KMS-11 (cell line): ENCODE measurements at regions not wholly inside any gene's neighbourhood (a gene's known extent, or its start where the extent isn't known, plus 50 kb on each side); places are given as distances from the start of the nearest gene placed in this dataset.
"Not testable (repeated sequence)": the region's sequence is repeated elsewhere in the genome, so short reads cannot be mapped to it uniquely, and the experiment has no call there.

ENCODE experiments used
- H2AFZ ChIP-seq: fragments of 200-600 bp; sonication (generic); 2 replicates; pipeline ENCODE4 v1.6.1; 2016; ENCODE audit warnings: antibody characterized with exemption, mixed run types, low read depth
- H3K27ac ChIP-seq: fragments of 200-600 bp; sonication (generic); 2 replicates; pipeline ENCODE4 v1.6.1; 2016; ENCODE audit warnings: mild to moderate bottlenecking, mixed run types
- H3K27me3 ChIP-seq: fragments of 200-600 bp; sonication (generic); 2 replicates; pipeline ENCODE4 v1.6.1; 2017; ENCODE audit warnings: mild to moderate bottlenecking, low read depth, mixed run types, moderate library complexity; ENCODE audit not compliant: insufficient read depth
- H3K36me3 ChIP-seq: fragments of 200-600 bp; sonication (generic); 2 replicates; pipeline ENCODE4 v1.6.1; 2017; ENCODE audit warnings: mild to moderate bottlenecking, mixed run types; ENCODE audit not compliant: insufficient read depth
- H3K4me1 ChIP-seq: fragments of 200-600 bp; sonication (generic); 2 replicates; pipeline ENCODE4 v1.6.1; 2016; ENCODE audit warnings: mild to moderate bottlenecking, low read depth, mixed run types; ENCODE audit not compliant: poor library complexity, severe bottlenecking
- H3K4me2 ChIP-seq: fragments of 200-600 bp; sonication (generic); 2 replicates; pipeline ENCODE4 v1.7.0; 2016; ENCODE audit warnings: mild to moderate bottlenecking, mixed run types
- H3K4me3 ChIP-seq: fragments of 200-600 bp; sonication (generic); IDR thresholded peaks from 2 replicates; pipeline ENCODE4 v1.6.1; 2017; ENCODE audit warnings: low read depth, low read length, mixed read lengths; ENCODE audit not compliant: insufficient read depth
- H3K79me2 ChIP-seq: fragments of 200-600 bp; sonication (generic); 2 replicates; pipeline ENCODE4 v1.6.1; 2016; ENCODE audit warnings: low read depth, mixed run types; ENCODE audit not compliant: insufficient read depth
- H3K9ac ChIP-seq: fragments of 200-600 bp; sonication (generic); 2 replicates; pipeline ENCODE4 v1.6.1; 2016; ENCODE audit warnings: mild to moderate bottlenecking, mixed run types
- H4K20me1 ChIP-seq: fragments of 200-600 bp; sonication (generic); 2 replicates; pipeline ENCODE4 v1.6.1; 2016; ENCODE audit warnings: mild to moderate bottlenecking, mixed run types; ENCODE audit not compliant: insufficient read depth
- CTCF ChIP-seq: fragments of 200-600 bp; sonication (generic); conservative IDR thresholded peaks from 2 replicates; pipeline ENCODE4 v1.6.1; 2017; ENCODE audit warnings: low read depth, mild to moderate bottlenecking, antibody characterized with exemption, low read length, moderate library complexity, mixed read lengths

GRCh38 chr20:47438464-47439381 lies 63.0 kb upstream of the NCOA3 start:
- H3K27ac ChIP-seq, result no peak overlapping the region
- H2AFZ ChIP-seq, result no peak overlapping the region
- no peaks in the 10 kb centered on the region for H4K20me1 ChIP-seq
- no peak overlapping the region for H3K4me3 ChIP-seq
- no peaks in the 10 kb centered on the region for H3K79me2 ChIP-seq
- H3K4me2 ChIP-seq, result no peak overlapping the region
- no peak for TF ChIP-seq CTCF
- H3K9ac ChIP-seq, result no peak overlapping the region
- no peaks in the 10 kb centered on the region for H3K27me3 ChIP-seq
- no peaks in the 10 kb centered on the region for H3K4me1 ChIP-seq
- no peaks in the 10 kb centered on the region for H3K36me3 ChIP-seq

- no peak overlapping the region for H3K4me3 ChIP-seq
- no peak overlapping the region for H3K9ac ChIP-seq
- H3K4me1 ChIP-seq, result no peaks in the 10 kb centered on the region
- no peak for TF ChIP-seq CTCF
- H2AFZ ChIP-seq, result no peak overlapping the region
- H3K27ac ChIP-seq, result no peak overlapping the region
- H3K27me3 ChIP-seq, result no peaks in the 10 kb centered on the region
- H3K79me2 ChIP-seq, result no peaks in the 10 kb centered on the region
- no peaks in the 10 kb centered on the region for H4K20me1 ChIP-seq
- no peaks in the 10 kb centered on the region for H3K36me3 ChIP-seq
- H3K4me2 ChIP-seq, result no peak overlapping the region
Measured at GRCh38 chr20:47440857-47441773, 60.6 kb upstream of the NCOA3 start.

DNA sequence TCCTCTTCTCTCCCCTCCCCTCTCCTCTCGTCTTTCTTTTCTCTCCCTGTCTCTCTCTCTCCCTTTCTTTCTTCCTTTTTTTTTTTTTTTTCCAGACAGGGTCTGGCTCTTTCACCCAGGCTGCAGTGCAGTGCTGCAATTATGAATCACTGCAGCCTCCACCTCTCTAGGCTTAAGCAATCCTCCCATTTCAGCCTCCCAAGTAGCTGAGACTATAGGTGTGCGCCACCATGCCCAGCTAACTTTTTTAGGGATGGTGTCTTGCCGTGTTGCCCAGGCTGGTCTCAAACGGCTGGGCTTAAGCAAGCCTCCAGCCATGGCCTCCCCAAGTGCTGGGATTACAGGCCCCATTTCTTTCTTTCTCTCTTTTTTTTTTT lies 59.9 kb upstream of the NCOA3 start:
- Histone ChIP-seq H4K20me1 (no peaks in the 10 kb centered on the region), H3K27me3 (no peaks in the 10 kb centered on the region), H3K36me3 (no peaks in the 10 kb centered on the region), H3K4me3 (no peak overlapping the region), H2AFZ (no peak overlapping the region), H3K27ac (no peak overlapping the region), H3K4me1 (no peaks in the 10 kb centered on the region), H3K9ac (no peak overlapping the region), H3K4me2 (no peak overlapping the region), H3K79me2 (no peaks in the 10 kb centered on the region)
- TF ChIP-seq CTCF, result no peak

GRCh38 chr20:47443060-47443459 lies 58.6 kb upstream of the NCOA3 start:
- H3K36me3 ChIP-seq, H3K79me2 ChIP-seq, H3K27me3 ChIP-seq, H3K9ac ChIP-seq, H3K4me1 ChIP-seq, H3K4me3 ChIP-seq, H2AFZ ChIP-seq, H4K20me1 ChIP-seq, H3K27ac ChIP-seq, H3K4me2 ChIP-seq: not testable (repeated sequence)
